H9 (cell line): ENCODE measurements at regions not wholly inside any gene's neighbourhood (a gene's known extent, or its start where the extent isn't known, plus 50 kb on each side); places are given as distances from the start of the nearest gene placed in this dataset.

Experiments used
- DNase-seq: peaks from one replicate; pipeline ENCODE4 v3.0.0-alpha.2; 2017
- H2AFZ ChIP-seq: one replicate; pipeline ENCODE4 v1.6.1; 2013; ENCODE audit warnings: mild to moderate bottlenecking, low read length, control low read depth, moderate library complexity
- H2AK5ac ChIP-seq: 2 replicates; pipeline ENCODE4 v1.6.1; 2013; ENCODE audit warnings: low read length, control low read depth, mixed read lengths; ENCODE audit not compliant: insufficient read length
- H2BK120ac ChIP-seq: one replicate; pipeline ENCODE4 v1.6.1; 2013; ENCODE audit warnings: low read depth, mild to moderate bottlenecking, low read length, control low read depth, inconsistent platforms; ENCODE audit not compliant: poor library complexity, severe bottlenecking
- H2BK12ac ChIP-seq: 2 replicates; pipeline ENCODE4 v1.6.1; 2013; ENCODE audit warnings: low read length, control low read depth, mixed read lengths, low read depth; ENCODE audit not compliant: insufficient read length
- H2BK15ac ChIP-seq: 2 replicates; pipeline ENCODE4 v1.6.1; 2013; ENCODE audit warnings: low read depth, low read length, control low read depth
- H2BK20ac ChIP-seq: one replicate; pipeline ENCODE4 v1.6.1; 2013; ENCODE audit warnings: low read depth, mild to moderate bottlenecking, low read length, control low read depth, inconsistent platforms; ENCODE audit not compliant: poor library complexity, severe bottlenecking
- H2BK5ac ChIP-seq: 2 replicates; pipeline ENCODE4 v1.6.1; 2013; ENCODE audit warnings: low read length, control low read depth, mixed read lengths; ENCODE audit not compliant: insufficient read length
- H3K14ac ChIP-seq: 2 replicates; pipeline ENCODE4 v1.6.1; 2013; ENCODE audit warnings: low read length, control low read depth; ENCODE audit not compliant: insufficient read depth
- H3K18ac ChIP-seq: 2 replicates; pipeline ENCODE4 v1.6.1; 2013; ENCODE audit warnings: low read depth, mild to moderate bottlenecking, mixed read lengths, low read length, control low read depth; ENCODE audit not compliant: insufficient read length
- H3K23ac ChIP-seq: 2 replicates; pipeline ENCODE4 v1.6.1; 2013; ENCODE audit warnings: low read length, control low read depth, mixed read lengths, low read depth; ENCODE audit not compliant: insufficient read length
- H3K23me2 ChIP-seq: 2 replicates; pipeline ENCODE4 v1.6.1; 2013; ENCODE audit warnings: low read depth, mild to moderate bottlenecking, mixed read lengths, low read length, control low read depth; ENCODE audit not compliant: insufficient read length, poor library complexity, severe bottlenecking
- H3K27ac ChIP-seq: 2 replicates; pipeline ENCODE4 v1.5.1; 2013; ENCODE audit warnings: low read length, control low read depth, mixed read lengths, low read depth; ENCODE audit not compliant: insufficient read length
- H3K27me3 ChIP-seq: 2 replicates; pipeline ENCODE4 v1.6.1; 2013; ENCODE audit warnings: low read length, control low read depth, inconsistent platforms; ENCODE audit not compliant: insufficient read depth
- H3K4ac ChIP-seq: 2 replicates; pipeline ENCODE4 v1.6.1; 2013; ENCODE audit warnings: low read depth, mild to moderate bottlenecking, control low read depth, inconsistent platforms, low read length, moderate library complexity
- H3K4me1 ChIP-seq: 2 replicates; pipeline ENCODE4 v1.6.1; 2013; ENCODE audit warnings: low read length, control low read depth, inconsistent platforms; ENCODE audit not compliant: insufficient read depth
- H3K4me2 ChIP-seq: 2 replicates; pipeline ENCODE4 v1.6.1; 2013; ENCODE audit warnings: low read length, control low read depth, mixed read lengths; ENCODE audit not compliant: insufficient read length, insufficient read depth
- H3K56ac ChIP-seq: 2 replicates; pipeline ENCODE4 v1.6.1; 2013; ENCODE audit warnings: low read depth, mild to moderate bottlenecking, mixed read lengths, low read length, control low read depth; ENCODE audit not compliant: insufficient read length
- H3K79me1 ChIP-seq: 2 replicates; pipeline ENCODE4 v1.6.1; 2013; ENCODE audit warnings: low read depth, mild to moderate bottlenecking, moderate library complexity, low read length, control low read depth, inconsistent platforms; ENCODE audit not compliant: insufficient read depth, poor library complexity, severe bottlenecking
- H3K79me2 ChIP-seq: 2 replicates; pipeline ENCODE4 v1.6.1; 2013; ENCODE audit warnings: low read length, control low read depth, inconsistent platforms; ENCODE audit not compliant: insufficient read depth
- H3K9ac ChIP-seq: 2 replicates; pipeline ENCODE4 v1.6.1; 2013; ENCODE audit warnings: low read length, control low read depth, mixed read lengths; ENCODE audit not compliant: insufficient read length; ENCODE audit errors: extremely low read depth
- H3K9me3 ChIP-seq: one replicate; pipeline ENCODE4 v1.6.1; 2013; ENCODE audit warnings: low read depth, low read length, inconsistent platforms; ENCODE audit not compliant: control insufficient read depth
- H3T11ph ChIP-seq: one replicate; pipeline ENCODE4 v1.6.1; 2013; ENCODE audit warnings: mild to moderate bottlenecking, low read length, control low read depth, inconsistent platforms
- H4K20me1 ChIP-seq: one replicate; pipeline ENCODE4 v1.6.1; 2013; ENCODE audit not compliant: control insufficient read depth, insufficient read length, insufficient read depth
- H4K5ac ChIP-seq: 2 replicates; pipeline ENCODE4 v1.6.1; 2013; ENCODE audit warnings: low read depth, mild to moderate bottlenecking, mixed read lengths, low read length, control low read depth; ENCODE audit not compliant: insufficient read length
- H4K8ac ChIP-seq: replicated peaks from 2 replicates; pipeline ENCODE4 v1.6.1; 2013; ENCODE audit warnings: low read length, control low read depth, mixed read lengths, low read depth; ENCODE audit not compliant: insufficient read length
- H4K91ac ChIP-seq: 2 replicates; pipeline ENCODE4 v1.6.1; 2013; ENCODE audit warnings: low read depth, mild to moderate bottlenecking, moderate library complexity, mixed read lengths, low read length, control low read depth; ENCODE audit not compliant: insufficient read length
- H3K27ac Mint-ChIP-seq, 3 experiments: 2 replicates in 2 of 3; 3 replicates in 1 of 3; pipeline ENCODE4 v1.8.0; 2020 to 2021; ENCODE audit warnings: mixed read lengths in 3 of 3, mild to moderate bottlenecking in 1 of 3, moderate library complexity in 1 of 3
- H3K27me3 Mint-ChIP-seq: 2 replicates; pipeline ENCODE4 v1.8.0; 2021; ENCODE audit warnings: low read depth, mild to moderate bottlenecking, moderate library complexity, mixed read lengths
- H3K36me3 Mint-ChIP-seq, 3 experiments: 2 replicates in 2 of 3; 3 replicates in 1 of 3; pipeline ENCODE4 v1.8.0; 2020 to 2021; ENCODE audit warnings: low read depth in 3 of 3, mixed read lengths in 3 of 3; ENCODE audit not compliant: insufficient read depth in 1 of 3
- H3K4me1 Mint-ChIP-seq, 2 experiments: 2 replicates each; pipeline ENCODE4 v1.8.0; 2020; ENCODE audit warnings: mixed read lengths in 2 of 2
- H3K4me3 Mint-ChIP-seq, 2 experiments: 2 replicates in 1 of 2; 3 replicates in 1 of 2; pipeline ENCODE4 v1.8.0; 2020 to 2021; ENCODE audit warnings: mild to moderate bottlenecking in 2 of 2, mixed read lengths in 2 of 2, moderate library complexity in 1 of 2
- H3K9me3 Mint-ChIP-seq, 2 experiments: 2 replicates in 1 of 2; 3 replicates in 1 of 2; pipeline ENCODE4 v1.8.0; 2020; ENCODE audit warnings: mild to moderate bottlenecking in 2 of 2, mixed read lengths in 2 of 2, moderate library complexity in 1 of 2
- WGBS: extraction: QIAGEN DNeasy Blood & Tissue Kit; methylation state at CpG from one replicate; pipeline ENCODE4 v1.1.7; 2013; ENCODE audit warnings: missing lambda C conversion rate, low lambda C conversion rate, mixed read lengths; ENCODE audit not compliant: insufficient read length; ENCODE audit errors: extremely low coverage; 5-methylcytosine and 5-hydroxymethylcytosine counted together
- TF ChIP-seq, protein P1 (sequence below): fragments of 200-600 bp; sonication (generic); conservative IDR thresholded peaks from 3 replicates; pipeline ENCODE4 v1.8.0; 2021; ENCODE audit warnings: antibody characterized with exemption, mild to moderate bottlenecking

DNA sequence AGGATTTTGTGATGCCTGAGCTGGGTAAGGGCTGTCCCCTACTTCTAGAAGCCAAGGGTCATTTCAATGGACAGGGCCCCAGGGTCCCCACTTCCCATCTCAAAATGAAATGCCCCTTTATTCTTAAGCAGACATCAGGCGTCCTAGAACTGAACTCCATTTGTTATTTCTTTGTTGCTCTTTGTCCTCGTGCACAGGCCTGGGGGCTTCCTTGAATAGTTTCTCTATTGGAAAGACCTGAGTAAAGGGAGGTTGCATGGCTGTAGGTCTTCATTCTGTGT, 311.4 kb upstream of the ZNF32 start:
- Histone ChIP-seq H3K27ac (no peak overlapping the region), H3K27me3 (no peaks in the 10 kb centered on the region), H3K4me1 (no peaks in the 10 kb centered on the region), H3K23me2 (no peaks in the 10 kb centered on the region), H2AK5ac (no peak overlapping the region), H3K14ac (no peak overlapping the region), H3K4me2 (no peak overlapping the region), H2BK120ac (no peak overlapping the region), H4K8ac (no peak overlapping the region), H3K9me3 (no peaks in the 10 kb centered on the region), H2BK15ac (no peak overlapping the region), H3K9ac (no peak overlapping the region), H2AFZ (no peak overlapping the region), H4K20me1 (no peaks in the 10 kb centered on the region), H2BK5ac (no peak overlapping the region), H2BK20ac (no peak overlapping the region), H3K4ac (no peak overlapping the region), H3K56ac (no peak overlapping the region), H3K18ac (no peak overlapping the region), H3K79me2 (no peaks in the 10 kb centered on the region), H3K79me1 (no peaks in the 10 kb centered on the region), H3K23ac (no peak overlapping the region), H4K91ac (no peak overlapping the region), H4K5ac (no peak overlapping the region), H3T11ph (no peak overlapping the region), H2BK12ac (no peak overlapping the region)
- no CpG with 5 or more reads among the region's 2 CpGs for WGBS
- Mint-ChIP-seq H3K27ac (no peak overlapping the region), H3K4me1 (peaks cover 9 to 10% of the 10 kb centered on the region in 2 experiments), H3K4me3 (no peak overlapping the region), H3K9me3 (no peaks in the 10 kb centered on the region; a peak in 3 of 5 replicates), H3K27me3 (peaks cover 6% of the 10 kb centered on the region), H3K36me3 (no peaks in the 10 kb centered on the region; a peak in 2 of 7 replicates)
- TF ChIP-seq, protein P1, sequence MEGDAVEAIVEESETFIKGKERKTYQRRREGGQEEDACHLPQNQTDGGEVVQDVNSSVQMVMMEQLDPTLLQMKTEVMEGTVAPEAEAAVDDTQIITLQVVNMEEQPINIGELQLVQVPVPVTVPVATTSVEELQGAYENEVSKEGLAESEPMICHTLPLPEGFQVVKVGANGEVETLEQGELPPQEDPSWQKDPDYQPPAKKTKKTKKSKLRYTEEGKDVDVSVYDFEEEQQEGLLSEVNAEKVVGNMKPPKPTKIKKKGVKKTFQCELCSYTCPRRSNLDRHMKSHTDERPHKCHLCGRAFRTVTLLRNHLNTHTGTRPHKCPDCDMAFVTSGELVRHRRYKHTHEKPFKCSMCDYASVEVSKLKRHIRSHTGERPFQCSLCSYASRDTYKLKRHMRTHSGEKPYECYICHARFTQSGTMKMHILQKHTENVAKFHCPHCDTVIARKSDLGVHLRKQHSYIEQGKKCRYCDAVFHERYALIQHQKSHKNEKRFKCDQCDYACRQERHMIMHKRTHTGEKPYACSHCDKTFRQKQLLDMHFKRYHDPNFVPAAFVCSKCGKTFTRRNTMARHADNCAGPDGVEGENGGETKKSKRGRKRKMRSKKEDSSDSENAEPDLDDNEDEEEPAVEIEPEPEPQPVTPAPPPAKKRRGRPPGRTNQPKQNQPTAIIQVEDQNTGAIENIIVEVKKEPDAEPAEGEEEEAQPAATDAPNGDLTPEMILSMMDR: no peak
- DNase-seq: no peak
